ENCODE measurements at regions not wholly inside any gene's neighbourhood (a gene's known extent, or its start where the extent isn't known, plus 50 kb on each side); places are given as distances from the start of the nearest gene placed in this dataset.

GRCh38 chr12:34287437-34287836 is 265.1 kb downstream of the ALG10 start:
- H3K4me3 ChIP-seq (ENCODE audit: low read length) = no peak overlapping the region
- TF ChIP-seq ZNF274 (IDR thresholded peaks at IDR 0.05; ENCODE audit: low read depth, low read length) = no peak

- TF ChIP-seq ZNF274 (IDR thresholded peaks at IDR 0.05; ENCODE audit: low read depth, low read length) = no peak
- H3K4me3 ChIP-seq (ENCODE audit: low read length) = no peak overlapping the region
Observed at GRCh38 chr12:34287986-34288962, 266.0 kb downstream of the ALG10 start.

- TF ChIP-seq ZNF274 (IDR thresholded peaks at IDR 0.05; ENCODE audit: low read depth, low read length) = no peak
- H3K4me3 ChIP-seq (ENCODE audit: low read length) = no peak overlapping the region
Observed at GRCh38 chr12:34288963-34289345, 266.7 kb downstream of the ALG10 start.

GRCh38 chr12:34289431-34290380 is 267.4 kb downstream of the ALG10 start:
- TF ChIP-seq ZNF274 (IDR thresholded peaks at IDR 0.05; ENCODE audit: low read depth, low read length) = no peak
- H3K4me3 ChIP-seq (ENCODE audit: low read length) = no peak overlapping the region

DNA sequence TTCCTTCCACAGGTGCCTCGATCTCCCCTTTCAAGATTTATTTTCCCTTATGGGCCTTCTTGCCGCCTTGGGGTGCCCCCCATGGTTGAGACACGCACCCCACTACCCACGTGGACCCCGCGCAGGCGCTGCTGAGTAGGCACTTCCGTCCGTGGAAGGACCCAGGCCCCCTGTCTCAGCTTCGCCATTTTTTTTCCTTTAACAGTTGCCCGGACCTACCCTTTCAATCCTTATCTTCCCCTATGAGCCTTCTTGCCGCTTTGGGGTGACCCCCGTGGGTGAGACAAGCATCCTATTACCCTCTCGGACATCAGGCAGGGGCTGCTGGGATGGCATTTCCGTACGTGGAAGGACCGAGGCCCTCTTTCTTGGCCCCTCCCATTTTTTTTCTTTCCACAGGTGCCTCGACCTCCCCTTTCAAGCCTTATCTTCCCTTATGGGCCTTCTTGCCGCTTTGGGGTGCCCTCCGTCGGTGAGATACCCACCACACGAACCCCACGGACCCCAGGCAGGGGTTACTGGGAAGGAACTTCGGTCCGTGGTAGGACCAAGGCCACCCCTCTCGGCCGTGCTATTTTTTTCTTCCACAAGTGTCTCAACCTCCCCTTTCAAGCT is 268.2 kb downstream of the ALG10 start:
- no peak for TF ChIP-seq ZNF274 (IDR thresholded peaks at IDR 0.05; ENCODE audit: low read depth, low read length)
- no peak overlapping the region for H3K4me3 ChIP-seq (ENCODE audit: low read length)

GRCh38 chr12:34291001-34291400 is 268.7 kb downstream of the ALG10 start:
- no peak for TF ChIP-seq ZNF274 (IDR thresholded peaks at IDR 0.05; ENCODE audit: low read depth, low read length)
- H3K4me3 ChIP-seq (ENCODE audit: low read length) = no peak overlapping the region

- no peak for TF ChIP-seq ZNF274 (IDR thresholded peaks at IDR 0.05; ENCODE audit: low read depth, low read length)
Observed at GRCh38 chr12:34291426-34291901, 269.2 kb downstream of the ALG10 start.

GRCh38 chr12:34292736-34293625 is 270.7 kb downstream of the ALG10 start:
- no peak overlapping the region for H3K4me3 ChIP-seq (ENCODE audit: low read length)
- TF ChIP-seq ZNF274 (IDR thresholded peaks at IDR 0.05; ENCODE audit: low read depth, low read length) = no peak

More at GRCh38 chr12:34291426-34291901, 269.2 kb downstream of the ALG10 start:
- H3K4me3 ChIP-seq (ENCODE audit: low read length) = no peak overlapping the region

GRCh38 chr12:34294137-34294536 is 271.8 kb downstream of the ALG10 start:
- no peak for TF ChIP-seq ZNF274 (IDR thresholded peaks at IDR 0.05; ENCODE audit: low read depth, low read length)
- no peak overlapping the region for H3K4me3 ChIP-seq (ENCODE audit: low read length)

GRCh38 chr12:34294671-34295365 is 272.5 kb downstream of the ALG10 start:
- H3K4me3 ChIP-seq (ENCODE audit: low read length) = no peak overlapping the region
- no peak for TF ChIP-seq ZNF274 (IDR thresholded peaks at IDR 0.05; ENCODE audit: low read depth, low read length)

DNA sequence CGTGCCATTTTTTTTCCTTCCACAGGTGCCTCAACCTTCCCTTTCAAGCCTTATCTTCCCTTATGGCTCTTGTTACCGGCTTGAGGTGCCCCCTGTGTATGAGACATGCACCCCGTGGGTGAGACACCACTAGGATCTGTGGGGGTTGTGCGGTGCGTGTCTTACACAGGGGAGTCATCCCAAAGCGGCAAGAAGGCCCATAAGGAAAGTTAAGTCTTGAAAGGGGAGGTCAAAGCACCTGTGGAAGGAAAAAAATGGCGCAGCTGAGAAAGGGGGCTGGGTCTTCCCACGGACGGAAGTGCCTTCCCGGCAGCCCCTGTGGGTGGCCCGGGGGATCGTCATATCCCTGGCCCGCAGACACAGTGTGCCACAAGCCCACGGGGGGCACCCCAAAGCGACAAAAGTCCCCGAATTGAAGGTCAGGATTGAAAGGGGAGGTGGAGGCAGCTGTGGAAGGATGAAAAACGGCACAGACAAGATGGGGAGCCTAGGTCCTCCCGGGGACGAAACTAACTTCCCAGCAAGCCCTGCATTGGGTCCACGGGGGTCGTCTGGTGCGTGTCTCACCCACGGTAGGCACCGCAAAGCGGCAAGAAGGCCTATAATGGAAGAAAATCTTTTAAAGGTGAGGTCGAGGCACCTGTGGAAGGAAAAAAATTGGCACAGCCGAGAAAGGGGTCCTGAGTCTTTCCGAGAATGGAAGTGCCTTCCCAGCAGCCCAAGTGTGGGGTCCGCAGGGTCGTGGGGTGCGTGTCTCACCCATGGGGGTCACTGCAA is 273.3 kb downstream of the ALG10 start:
- no peak for TF ChIP-seq ZNF274 (IDR thresholded peaks at IDR 0.05; ENCODE audit: low read depth, low read length)

More for the DNA sequence above, 273.3 kb downstream of the ALG10 start:
- no peak overlapping the region for H3K4me3 ChIP-seq (ENCODE audit: low read length)

All from GM08714 (cell line).